ENCODE measurements at regions not wholly inside any gene's neighbourhood (a gene's known extent, or its start where the extent isn't known, plus 50 kb on each side); places are given as distances from the start of the nearest gene placed in this dataset.

DNA sequence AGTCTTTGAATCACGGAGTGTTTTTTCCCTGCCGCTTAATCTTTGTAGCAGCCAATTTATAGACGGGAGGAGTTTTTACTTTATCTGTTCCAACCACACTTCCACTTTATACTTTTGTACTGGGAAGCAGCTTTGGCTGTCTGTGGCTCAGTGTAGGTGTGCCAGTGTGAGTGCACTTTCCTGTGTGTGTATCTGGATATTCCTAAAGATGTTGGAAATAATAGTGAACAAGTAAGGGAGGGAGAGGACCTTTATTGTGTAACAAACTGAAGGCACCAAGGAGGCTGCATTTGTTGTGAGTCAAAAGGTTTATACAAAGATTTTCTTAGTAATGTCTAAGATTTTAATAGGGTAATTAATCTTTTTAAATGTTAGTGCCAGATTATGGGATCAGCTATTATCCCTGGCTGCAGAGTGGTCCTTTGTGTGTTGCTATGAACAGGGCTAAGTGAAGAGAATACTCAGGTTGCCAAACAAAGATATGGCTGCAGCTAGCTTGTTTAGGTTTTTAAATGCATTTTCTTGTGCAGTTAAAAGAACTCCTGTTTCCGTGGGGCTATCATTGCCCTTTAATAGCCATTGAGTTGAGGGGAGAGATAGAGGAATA, 226.3 kb downstream of the RNF144B start:
- H3K9ac ChIP-seq (ENCODE audit: low read depth in 2 of 2, low read length in 2 of 2): no peak overlapping the region
- intact Hi-C loops (cut with DNase I): no loop called here

GRCh38 chr6:18629571-18629970, 242.4 kb downstream of the RNF144B start:
- Histone ChIP-seq H3K4me3 (no peak overlapping the region), H3K9ac (ENCODE audit: low read depth in 2 of 2, low read length in 2 of 2) (no peak overlapping the region), H3K27ac (no peak overlapping the region), H3K9me3 (no peaks in the 10 kb centered on the region), H3K4me1 (no peaks in the 10 kb centered on the region), H3K36me3 (no peaks in the 10 kb centered on the region), H3K27me3 (no peaks in the 10 kb centered on the region)
- intact Hi-C loops (cut with DNase I): no loop called here
- no peak for TF ChIP-seq CTCF (IDR thresholded peaks at IDR 0.05)
- no peak for DNase-seq

More for the DNA sequence above, 226.3 kb downstream of the RNF144B start:
- no peak for TF ChIP-seq CTCF (IDR thresholded peaks at IDR 0.05)
- H3K36me3 ChIP-seq: no peaks in the 10 kb centered on the region
- no peaks in the 10 kb centered on the region for H3K27me3 ChIP-seq
- no peaks in the 10 kb centered on the region for H3K4me1 ChIP-seq
- H3K9me3 ChIP-seq: no peaks in the 10 kb centered on the region
- no peak overlapping the region for H3K27ac ChIP-seq
- no peak overlapping the region for H3K4me3 ChIP-seq
- no peak for DNase-seq

DNA sequence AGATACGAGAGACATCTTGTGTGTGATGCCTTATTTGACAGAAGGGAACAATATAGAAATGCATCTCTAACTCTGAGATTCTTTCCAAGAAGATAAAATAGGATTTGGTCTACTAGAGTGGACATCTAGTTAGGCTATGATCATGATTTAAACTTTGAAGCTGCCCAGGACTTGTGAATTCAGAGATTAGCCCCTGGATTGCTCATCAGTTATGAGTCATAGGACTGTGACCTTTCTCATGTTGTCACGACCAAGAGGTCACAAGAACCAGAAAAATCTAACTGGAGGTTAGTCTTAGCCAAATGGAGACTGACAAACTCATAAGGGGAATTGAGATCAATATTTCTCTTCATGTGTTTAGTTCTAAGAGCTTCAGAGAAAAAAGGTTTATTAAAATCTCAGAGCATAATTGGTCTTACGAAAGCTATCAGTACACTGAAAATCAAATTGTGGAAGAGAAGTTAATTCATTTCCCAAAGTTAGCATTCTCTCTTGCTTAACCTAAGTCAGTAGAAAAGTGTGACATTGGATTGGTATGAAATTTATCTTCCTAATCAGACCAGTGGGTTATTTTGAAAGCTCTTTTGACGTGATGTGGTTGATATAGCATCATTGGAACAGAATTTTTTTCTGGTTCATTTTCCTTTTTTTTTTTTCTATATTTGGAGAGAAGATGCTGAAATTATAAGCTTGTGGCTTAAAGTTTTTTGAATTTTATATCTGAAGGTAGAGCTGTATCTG, 245.7 kb downstream of the RNF144B start:
- intact Hi-C loops (cut with DNase I): no loop called here
- no peak for DNase-seq

DNA sequence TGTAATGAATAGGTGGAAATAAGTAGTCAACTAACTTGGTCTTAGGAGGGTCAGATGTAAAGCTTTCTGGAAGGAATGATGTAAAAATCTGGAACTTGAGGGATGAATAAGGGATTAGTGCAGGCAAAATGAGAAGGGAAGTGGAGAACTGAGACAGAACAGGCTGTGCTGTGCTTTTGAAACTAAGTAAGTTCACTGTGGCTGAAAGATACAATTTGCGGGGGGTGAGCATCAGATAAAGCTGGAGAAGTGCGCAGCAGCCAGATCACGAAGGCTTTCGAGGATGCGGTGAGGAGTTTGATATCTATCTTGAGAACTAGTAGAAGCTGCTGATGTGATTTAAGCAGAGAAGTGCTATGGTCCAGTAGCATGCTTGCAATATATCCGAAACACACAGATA, 247.8 kb downstream of the RNF144B start:
- no peak overlapping the region for H3K27ac ChIP-seq
- DNase-seq: no peak
- H3K4me1 ChIP-seq: no peaks in the 10 kb centered on the region
- H3K9me3 ChIP-seq: no peaks in the 10 kb centered on the region
- no peak overlapping the region for H3K4me3 ChIP-seq
- no peak for TF ChIP-seq CTCF (IDR thresholded peaks at IDR 0.05)
- no peaks in the 10 kb centered on the region for H3K36me3 ChIP-seq
- intact Hi-C loops (cut with DNase I): no loop called here
- no peak overlapping the region for H3K9ac ChIP-seq (ENCODE audit: low read depth in 2 of 2, low read length in 2 of 2)
- no peaks in the 10 kb centered on the region for H3K27me3 ChIP-seq

More for the DNA sequence above, 245.7 kb downstream of the RNF144B start:
- no peak overlapping the region for H3K9ac ChIP-seq (ENCODE audit: low read depth in 2 of 2, low read length in 2 of 2)
- no peaks in the 10 kb centered on the region for H3K27me3 ChIP-seq
- no peak for TF ChIP-seq CTCF (IDR thresholded peaks at IDR 0.05)
- H3K36me3 ChIP-seq: no peaks in the 10 kb centered on the region
- H3K4me3 ChIP-seq: no peak overlapping the region
- H3K4me1 ChIP-seq: no peaks in the 10 kb centered on the region
- no peaks in the 10 kb centered on the region for H3K9me3 ChIP-seq
- H3K27ac ChIP-seq: no peak overlapping the region

- intact Hi-C loops (cut with DNase I): no loop called here
- Histone ChIP-seq H3K9ac (ENCODE audit: low read depth in 2 of 2, low read length in 2 of 2) (no peak overlapping the region), H3K36me3 (no peaks in the 10 kb centered on the region), H3K4me1 (no peaks in the 10 kb centered on the region), H3K27ac (no peak overlapping the region), H3K27me3 (no peaks in the 10 kb centered on the region), H3K4me3 (no peak overlapping the region), H3K9me3 (no peaks in the 10 kb centered on the region)
- no peak for DNase-seq
- no peak for TF ChIP-seq CTCF (IDR thresholded peaks at IDR 0.05)
Measured at GRCh38 chr6:18640134-18640533, 253.0 kb downstream of the RNF144B start.
